ENCODE measurements at regions not wholly inside any gene's neighbourhood (a gene's known extent, or its start where the extent isn't known, plus 50 kb on each side); places are given as distances from the start of the nearest gene placed in this dataset.
A peak's percentile ranks its signal among the peaks of the same experiment; 100 is the strongest.

DNA sequence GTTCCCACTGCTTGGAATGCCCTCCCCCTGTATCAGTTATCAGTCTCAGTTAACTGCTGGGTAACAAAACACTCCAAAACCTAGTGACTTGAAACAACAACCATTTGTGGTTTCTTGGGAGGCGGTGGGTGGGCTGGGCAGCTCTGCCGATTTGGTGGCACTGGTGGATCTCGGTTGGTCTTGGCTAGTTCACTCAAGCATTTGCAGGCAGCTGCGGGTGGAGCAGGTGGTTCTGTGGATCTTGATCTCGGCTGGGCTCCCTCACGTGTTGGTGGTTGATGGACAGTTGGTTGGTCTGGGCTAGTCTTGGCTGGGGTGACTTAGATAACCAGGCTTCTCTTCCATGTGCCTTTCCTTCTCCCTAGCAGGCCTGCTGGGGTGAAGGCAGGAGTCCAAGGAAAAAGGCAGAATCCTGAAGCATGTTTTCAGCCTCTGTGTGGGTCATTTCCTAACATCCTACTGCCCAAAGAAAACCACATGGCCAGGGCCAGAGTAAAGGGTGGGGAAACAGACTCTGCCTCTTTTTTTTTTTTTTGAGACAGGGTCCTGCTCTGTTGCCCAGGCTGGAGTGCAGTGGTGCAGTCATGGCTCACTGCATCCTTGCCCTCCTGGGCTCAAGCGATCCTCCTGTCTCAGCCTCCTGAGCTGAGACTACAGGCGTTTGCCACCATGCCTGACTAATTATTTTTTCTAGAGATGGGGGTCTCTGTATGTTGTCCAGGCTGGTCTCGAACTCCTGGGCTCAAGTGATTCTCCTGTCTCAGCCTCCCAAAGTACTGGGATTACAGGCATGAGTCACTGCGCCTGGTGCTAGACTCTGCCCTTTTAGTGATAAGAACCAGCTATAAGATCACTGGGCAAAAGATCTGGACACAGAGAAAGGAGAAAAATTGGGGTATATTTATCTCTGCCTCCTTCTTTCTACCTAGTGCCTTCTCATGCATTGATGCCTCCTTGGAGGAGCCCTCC lies 183.7 kb downstream of the RGS3 start:
- no peak for DNase-seq

DNA sequence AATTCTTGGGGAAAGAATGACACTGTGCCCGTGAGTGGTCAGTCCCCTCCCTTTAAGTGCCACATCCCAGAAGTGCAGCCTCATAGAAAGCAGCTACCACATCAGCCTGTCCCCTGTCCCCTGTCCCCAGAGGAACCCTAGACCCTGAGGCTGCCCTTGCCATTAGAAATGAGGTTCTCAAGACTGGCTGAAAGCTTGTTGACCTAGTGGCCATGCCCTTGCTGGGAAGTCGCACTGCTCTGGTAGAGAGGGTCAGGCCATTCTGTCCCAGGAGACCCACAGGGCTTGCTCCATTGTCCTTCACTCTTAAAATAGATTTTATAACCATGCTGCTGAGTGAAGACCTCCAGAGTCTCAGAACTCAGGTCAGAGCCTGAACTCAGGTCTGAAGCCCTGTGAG lies 184.5 kb downstream of the RGS3 start:
- no peak for DNase-seq

DNA sequence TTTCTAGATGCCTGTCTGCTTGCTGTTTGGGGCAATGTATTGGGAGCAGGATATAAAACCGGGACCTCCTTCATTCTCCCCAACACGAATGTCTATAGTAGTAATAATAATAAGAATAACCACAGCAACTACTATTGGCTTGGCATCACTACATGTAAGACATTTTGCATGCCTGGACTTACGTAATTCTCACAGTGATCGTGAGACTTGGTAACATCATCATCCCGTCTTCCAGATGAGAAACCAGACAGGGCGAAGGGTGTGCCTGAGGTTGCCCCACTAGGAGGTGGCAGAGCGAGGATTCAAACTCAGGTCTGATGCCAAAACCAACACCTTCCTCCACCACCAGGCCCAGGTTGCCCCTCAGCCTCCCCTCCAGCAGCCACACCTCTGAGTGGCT lies 185.1 kb downstream of the RGS3 start:
- DNase-seq: no peak

DNA sequence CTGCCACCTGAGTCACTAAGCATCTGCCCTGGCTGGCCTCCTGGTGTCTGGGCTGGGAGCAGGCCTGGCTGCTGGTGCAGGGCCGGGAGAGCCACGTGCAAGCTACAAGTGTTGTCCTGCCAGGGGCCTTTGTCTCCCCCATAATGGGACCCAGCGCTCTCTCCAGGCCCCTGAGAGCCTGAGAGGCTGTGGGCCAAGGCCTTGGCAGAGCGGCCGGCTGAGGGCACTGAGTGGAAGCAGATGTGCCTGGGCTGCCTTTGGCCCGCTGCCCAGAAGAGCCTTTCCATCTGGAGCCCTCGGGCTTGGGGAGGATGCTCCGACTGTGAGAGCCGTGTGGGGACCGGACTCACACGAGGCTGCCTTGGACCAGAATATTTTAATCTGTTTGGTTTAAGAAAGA lies 185.5 kb downstream of the RGS3 start:
- DNase-seq: no peak

DNA sequence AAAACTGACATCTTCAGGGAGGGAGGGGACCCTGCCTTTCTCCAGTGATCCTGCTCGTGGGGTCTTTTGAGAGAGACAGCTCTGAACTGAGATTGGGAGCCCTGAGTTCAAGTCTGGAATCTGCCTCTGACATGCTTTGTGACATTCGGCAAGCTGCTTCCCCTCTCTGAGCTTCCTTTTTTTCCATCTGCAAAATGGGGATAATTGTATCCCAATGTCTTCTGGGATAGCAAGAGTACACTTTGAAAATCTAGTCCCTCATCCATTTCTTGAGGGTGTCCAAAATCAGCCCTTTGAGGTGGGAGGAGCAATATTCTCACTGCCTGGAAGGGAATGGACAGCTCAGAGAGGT lies 186.3 kb downstream of the RGS3 start:
- DNase-seq: no peak

DNA sequence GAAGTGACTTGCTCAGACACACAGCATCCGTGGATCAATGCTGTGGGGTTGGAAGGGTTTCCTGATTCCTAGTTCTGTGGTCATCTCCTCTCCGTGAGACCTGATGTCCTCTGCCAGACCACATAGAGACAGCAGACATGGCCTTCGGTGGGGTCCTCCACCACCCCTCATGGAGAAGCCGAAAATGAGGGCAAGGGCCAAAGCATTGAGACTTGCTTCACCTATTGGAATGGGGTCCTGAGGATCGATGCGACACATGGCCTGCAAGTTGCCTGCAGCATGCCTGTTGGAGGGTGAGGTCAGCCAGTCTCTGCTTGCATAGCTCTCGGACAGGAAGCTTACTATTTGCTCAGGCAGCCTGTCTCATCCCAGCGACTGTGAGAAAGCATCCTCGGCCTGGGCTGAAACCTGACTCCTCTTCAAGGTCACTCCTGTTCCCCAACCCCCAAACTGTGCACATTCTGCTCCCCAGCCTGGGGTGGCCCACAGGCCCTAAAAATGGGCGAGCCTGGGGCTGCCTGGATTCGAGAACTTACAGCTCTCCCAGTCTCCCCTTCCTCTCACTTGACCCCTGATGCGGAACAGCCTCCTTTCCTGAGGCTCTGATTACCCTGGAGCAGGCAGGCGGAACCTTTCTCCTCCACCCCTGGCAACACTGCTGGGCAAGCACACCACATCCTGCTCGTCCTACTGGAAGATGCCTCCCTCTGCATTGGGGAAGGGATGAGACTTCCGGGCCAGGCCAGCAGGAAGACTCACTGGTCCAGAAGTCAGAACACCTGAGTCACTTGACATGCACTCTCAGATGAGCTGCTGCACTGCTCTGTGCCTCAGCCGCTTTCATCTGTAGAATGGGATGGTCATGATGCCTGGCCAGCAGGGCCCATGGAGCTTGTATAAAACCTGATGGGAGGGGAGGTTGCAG lies 186.9 kb downstream of the RGS3 start:
- DNase-seq: no peak

DNA sequence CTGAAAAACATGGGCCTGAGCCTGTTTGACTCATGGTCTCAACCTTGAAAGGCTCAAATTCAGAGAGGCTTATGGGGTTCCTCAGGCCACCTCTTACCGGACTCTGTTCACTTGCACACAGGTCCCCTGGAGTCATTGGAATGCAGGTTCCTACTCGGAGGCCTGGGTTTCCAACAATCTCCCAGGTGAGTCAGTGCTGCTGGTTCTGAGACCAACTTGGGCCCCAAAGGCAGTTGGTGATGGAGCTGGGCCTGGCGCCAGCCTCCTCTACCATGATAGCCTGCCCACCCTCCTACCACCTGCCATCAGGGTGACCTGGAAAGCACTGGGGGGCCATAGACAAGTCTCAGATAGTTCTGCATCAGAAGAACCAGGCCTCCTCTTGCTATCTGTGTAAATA lies 188.4 kb downstream of the RGS3 start:
- DNase-seq: no peak

DNA sequence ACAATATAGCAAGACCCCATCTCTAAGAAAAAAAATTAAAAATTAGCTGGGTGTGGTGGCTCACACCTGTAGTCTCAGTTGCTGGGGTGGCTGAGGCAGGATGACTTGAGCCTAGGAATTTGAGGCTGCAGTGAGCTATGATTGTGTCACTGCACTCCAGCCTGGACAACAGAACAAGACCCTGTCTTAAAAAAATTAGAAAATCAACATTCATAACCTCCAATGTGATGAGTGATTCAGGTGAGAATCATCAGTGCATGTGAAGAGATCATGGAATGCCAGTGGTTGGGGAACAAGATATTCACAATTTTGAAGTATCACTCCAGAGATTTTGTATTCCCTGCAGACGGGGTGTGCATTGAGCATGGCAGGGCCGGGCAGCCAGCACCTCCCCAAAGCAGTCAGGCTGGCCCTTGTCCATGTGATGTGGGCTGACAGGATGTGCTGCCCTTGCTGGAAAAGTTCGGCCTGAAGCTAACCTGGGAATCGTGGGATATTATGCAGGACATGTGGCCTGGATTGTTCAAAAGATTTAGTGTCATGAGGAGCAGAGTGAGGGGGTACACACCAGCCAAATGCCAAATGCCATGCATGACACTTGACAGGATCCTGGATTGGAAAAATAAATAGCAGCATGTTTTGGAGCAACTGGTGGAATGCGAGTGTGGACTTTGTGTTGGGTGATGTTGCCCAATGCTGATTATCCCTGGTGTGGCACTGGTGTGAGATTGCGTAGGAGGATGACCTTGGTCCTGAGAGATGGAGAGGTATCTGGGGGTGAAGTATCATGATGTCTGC lies 189.0 kb downstream of the RGS3 start:
- no peak for DNase-seq

DNA sequence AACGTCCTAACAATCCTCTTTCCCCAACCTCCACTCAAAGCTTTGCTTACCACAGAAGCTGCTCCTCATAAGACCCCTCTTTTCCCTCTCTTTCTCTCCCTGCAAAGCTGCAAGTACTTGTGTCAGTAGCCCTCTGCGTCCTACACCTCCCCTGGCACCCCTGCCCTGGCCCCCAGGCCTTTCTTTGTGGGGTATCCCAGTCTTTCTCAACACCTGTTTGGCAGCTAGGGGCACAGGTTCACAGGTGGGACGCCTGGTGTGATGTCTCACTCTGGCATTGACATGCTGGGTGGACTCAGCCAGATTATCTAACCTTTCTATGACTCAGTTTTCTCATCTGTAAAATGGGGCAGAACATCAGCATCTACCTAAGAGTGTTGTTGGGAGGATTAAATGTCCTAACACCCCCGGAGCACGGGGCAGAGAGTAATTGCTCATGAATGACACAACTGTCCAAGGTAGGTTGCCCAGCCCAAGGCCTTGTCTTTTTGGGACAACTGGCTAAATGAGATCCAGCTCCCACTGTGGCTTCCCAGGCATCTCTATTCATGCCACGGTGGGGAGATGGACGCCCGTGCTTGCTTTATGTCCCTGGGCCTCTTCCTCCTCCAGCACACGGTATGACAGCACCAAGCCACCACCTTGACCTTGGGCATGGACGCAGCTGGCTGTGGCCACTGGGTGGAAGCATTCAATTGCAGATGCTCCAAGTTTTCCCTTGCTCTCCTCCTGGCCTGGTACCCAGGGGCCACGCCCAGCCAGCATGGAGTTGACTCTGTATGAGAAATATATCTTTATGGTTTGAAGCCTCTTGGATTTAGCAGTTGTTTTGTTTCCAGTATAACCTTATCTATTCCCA lies 190.4 kb downstream of the RGS3 start:
- DNase-seq: no peak

DNA sequence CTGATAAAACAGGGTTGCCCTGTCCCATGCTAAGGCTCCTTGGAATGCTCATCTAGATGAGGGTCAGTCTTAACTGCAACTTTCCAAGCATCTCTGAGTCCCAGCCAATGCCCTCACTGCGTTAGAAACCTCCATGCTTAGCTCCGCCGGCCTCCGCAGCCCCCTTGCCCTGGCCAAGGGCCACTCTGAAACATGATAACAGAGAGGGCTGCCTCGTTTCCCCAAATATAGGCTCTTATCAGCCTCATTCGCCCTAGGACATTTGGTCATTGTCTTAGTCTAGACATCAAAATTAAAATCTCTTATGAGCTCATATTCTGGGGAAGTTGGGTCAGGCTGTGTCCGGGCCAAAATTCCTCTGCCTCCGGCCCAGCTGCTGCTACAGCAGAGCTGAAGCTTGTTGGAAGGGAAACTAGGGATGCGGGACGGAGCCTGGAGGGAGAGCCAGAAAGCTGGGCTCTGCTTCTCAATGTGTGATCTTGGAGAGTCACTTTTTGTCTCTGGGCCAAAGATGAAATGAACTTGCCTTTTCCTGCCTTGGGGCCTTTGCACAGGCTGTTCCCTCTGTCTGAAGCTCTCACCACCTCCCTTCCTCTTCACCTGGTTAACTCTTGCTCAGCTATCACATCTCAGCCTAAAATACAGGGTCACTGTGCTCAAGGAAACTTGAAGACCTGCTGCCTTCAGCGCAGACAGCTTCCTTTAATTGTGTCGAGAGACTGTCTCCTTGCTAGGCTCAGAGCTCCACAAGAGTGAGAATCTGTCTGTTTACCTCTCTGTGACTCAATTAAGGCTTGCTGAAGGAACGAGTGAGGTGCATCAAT lies 191.3 kb downstream of the RGS3 start:
- DNase-seq: no peak

DNA sequence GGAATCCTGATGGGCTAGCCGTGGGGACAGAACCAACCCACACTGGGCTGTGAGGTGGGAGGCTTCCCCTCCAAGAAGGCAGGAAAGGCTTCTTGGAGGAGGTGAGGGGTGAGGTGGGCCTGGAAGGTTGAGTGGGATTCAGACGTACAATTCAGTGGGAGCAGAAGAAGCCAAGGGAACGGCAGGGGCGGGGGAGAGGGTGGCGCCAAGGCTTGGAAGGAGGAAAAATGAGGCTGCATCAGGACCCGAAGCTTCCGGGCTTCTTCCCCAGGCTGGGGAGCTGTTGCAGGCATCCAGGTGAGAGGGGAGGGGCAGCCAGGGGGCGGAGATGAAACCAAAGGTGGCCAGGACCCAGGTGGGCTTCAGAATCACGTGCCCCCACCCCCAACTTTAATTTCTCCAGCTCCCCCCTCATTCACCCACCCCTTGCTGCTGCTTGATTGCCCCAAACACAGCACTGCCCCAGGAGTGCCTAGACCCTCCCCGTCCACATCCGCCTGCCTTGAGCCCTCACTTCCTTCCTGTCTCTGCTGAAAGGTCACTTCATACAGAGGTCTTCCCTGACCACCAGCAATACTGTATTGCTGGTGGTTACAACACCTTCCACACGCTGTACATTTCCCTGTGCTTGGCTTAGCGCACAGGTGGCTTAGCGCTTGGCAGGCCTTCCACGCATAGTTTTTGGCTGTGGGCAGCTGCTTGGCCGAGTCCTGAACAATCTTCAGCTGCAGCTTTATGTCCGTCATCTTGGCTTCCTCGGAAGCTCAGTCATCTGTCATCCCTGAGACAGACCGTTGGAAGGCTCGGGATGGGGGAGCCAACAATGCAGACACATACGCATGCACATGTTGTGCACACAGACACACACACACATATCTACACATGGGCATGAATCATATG lies 193.5 kb downstream of the RGS3 start:
- DNase-seq: no peak

DNA sequence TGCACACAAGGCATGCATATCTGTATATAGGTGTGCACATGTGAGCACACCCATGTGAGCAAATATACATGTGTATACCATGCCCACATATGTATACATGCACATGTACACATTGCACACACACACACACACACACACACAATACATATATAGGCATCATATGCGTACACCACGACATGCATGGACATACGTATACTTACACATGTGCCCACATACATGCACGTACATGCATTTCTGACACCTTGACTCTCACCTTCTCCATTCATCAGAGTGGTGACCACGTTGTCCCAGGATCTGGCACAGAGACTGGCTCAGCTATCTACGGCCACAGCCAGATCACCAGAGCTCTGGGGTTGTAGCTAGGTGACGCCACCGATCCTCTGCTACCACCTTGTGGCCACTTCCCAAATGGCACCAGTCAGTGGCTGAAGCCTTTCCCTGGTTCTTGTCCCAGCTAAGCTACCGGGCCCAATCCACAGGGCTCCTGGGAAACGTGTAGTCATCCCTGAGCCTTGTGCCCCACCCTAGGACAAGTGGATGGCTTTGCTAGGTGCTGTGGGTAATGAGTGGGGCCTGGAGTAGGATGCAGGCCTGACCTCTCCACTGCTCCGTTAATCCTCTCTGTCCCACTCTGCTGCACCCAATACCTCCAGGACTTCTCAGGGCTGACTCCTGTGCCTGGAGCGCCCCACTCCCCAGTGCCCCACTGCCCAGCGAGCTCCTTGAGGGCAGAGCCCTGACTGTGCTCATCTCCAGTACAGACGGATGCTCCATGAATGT lies 194.4 kb downstream of the RGS3 start:
- DNase-seq: peak; percentile 85

DNA sequence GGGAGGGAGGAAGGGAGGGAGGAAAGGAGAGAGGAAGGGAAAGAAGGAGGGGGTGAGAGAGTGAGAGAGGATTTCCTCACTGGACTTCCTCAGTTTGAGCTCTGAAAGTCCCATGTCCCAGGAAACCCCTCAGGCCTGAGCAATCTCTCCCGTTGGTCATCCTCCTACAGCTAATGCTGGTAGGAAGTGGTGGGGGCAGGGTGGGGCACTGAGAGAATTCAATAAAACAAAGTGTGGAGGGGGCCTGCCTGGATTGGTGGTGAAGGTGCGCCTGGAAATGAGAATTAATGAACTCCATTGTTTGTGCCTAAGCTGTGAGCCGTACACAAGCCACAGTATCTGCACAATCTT lies 195.0 kb downstream of the RGS3 start:
- DNase-seq: no peak

DNA sequence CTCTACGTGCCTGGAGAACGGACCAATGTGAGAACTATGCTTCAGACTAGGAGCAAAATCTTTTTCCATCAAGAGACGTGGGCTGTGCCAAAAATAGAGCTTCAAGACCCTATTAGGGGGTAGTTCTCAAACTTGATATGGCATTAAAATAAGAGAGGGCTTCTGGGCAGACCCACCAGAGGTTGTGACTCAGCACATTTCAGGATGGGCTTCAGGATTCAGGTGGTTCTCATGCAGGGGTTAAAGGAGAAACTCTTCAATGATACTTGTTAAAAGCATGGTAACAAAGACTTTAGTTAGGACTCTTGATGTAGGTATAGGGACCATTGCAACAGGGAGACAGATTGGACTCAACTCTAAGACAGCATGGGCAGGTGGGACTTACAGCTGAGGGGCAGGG lies 195.5 kb downstream of the RGS3 start:
- DNase-seq: no peak

DNA sequence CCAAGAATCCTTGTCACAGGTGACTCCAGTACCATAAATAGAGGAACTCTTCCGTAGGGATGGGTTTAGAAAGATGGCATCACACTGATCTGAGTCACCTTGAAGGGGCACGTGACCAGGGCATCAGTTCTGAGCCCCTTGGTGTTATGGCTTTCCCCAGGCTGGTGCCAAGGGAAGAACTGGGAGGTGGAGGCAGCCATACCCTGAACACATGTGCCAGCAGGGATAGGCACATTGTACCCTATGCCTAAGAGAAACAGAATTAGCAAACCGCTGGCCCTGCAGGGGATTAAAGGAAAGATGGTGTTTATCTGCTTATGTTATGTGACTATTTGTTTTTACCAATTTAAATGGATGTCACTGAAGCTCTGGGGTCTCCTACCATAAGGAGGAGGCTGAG lies 196.2 kb downstream of the RGS3 start:
- no peak for DNase-seq

DNA sequence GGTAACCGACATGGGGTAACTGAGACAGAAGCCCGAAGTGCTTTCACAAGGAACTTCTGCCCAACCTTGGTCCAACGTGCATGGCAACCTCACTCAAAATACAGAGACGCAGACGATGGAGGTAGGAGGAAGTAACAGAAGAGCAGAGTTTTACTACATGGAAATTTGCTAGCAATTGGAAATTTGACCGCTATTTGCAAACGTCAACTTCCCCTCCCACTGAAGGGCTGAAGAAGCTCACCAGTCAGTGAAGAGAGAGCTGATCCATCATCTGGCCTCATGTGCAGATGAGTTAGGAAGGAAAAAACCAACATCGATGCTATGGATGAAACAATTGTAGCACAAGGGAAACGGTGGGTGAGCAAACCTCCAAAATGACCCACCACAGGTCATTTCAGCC lies 196.7 kb downstream of the RGS3 start:
- no peak for DNase-seq

DNA sequence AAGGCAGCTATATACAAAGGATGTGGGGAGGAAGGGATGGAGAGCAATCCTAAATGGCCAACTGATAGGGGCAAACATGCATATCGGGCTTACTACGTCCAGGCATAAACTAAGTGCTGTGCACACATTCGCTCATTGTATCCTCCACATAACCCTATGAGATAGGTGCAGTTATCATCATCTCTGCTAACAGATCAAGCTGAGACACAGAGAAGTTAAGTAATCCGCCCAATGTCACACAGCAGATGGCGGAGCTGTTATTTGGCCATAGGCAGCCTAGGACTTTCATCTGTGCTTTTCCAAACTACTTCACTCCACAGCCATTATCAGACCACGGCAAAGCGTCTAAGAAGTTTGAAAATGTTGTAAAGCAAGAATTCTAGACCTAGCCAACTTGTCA lies 197.5 kb downstream of the RGS3 start:
- no peak for DNase-seq

DNA sequence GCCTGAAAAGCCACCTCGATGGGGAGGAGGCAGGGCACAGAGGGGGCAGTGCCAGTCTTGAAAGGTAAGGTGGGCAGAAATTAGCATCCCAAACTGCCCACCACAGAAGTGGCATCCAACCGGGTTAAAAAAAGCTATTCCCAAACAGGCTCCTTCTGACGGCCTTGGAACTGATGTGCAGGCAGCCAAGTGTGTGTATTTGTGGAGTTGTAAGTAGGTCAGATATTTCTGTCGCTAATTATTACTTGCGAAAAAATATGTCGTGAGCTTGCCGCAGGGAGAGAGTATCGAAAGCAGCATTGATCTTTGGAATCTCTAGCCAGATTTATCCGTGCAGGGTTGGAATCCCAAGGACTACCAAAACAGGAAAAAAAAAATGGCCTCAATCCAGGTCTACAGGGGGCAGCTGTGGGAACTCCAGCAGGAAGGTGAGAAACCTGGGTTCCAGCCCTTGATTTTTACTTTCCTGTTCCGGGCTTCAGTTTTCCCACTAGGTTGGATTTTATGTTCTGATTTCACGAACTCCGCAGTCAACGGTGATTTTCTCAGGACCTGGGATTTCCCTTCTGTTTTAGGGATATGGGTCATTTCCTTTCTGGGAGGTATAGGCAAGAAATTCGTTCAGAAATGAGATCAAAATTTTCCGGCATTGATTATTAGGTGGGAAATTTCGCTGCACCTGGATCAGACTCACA lies 200.8 kb downstream of the RGS3 start:
- DNase-seq: no peak

DNA sequence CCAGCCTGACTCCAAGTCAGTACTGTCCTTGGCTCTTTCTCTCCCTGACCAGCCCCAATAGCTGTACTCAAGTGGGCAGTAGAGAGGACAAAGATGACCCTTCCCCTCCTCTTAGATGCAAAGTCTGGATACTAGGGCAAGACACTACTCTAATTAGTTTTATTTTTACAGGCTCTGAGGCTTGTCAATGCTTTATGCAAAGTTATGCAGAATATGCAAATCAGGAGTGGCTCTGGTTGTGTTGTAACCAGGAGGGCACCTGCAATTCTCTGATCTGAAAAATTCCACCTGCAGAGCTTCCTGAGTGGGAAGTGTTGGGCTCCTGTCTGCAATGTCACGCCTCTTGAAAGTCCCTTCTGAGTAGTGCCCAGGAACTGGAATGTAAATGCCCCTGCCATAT lies 201.5 kb downstream of the RGS3 start:
- no peak for DNase-seq

Measured in OCI-M1 (cell line).